GM12878 (cell line): ENCODE measurements at regions not wholly inside any gene's neighbourhood (a gene's known extent, or its start where the extent isn't known, plus 50 kb on each side); places are given as distances from the start of the nearest gene placed in this dataset.

Source experiments
- ATAC-seq: fragments of 200-7000 bp; cut with Tn5 transposase; 3 replicates; pipeline ENCODE4 v1.9.1; 2020; ENCODE audit warnings: mild to moderate bottlenecking, moderate library complexity
- BruUV-seq: library from RNA; stranded (reverse); fragments of 400-500 nt; replicated peaks from 2 replicates; lab custom pipeline; 2021; lab: Mats Ljungman, UMichigan
- CTCF ChIA-PET: fragments of 300-600 bp; sonication (Branson Sonifier 250); formaldehyde crosslinking; extraction: SDS; loops from one replicate; lab custom pipeline; 2021; ENCODE audit warnings: inconsistent platforms; lab: Yijun Ruan, JAX
- POLR2A ChIA-PET: fragments of 350-600 bp; formaldehyde crosslinking; extraction: SDS; loops from one replicate; lab custom pipeline; 2021; ENCODE audit warnings: inconsistent platforms; lab: Charles Lee
- RAD21 ChIA-PET: fragments of 300-600 bp; sonication (Branson Sonifier 250); formaldehyde crosslinking; loops from one replicate; lab custom pipeline; 2023; ENCODE audit warnings: antibody characterized with exemption; ENCODE audit not compliant: unreplicated experiment; lab: Charles Lee
- SMC1A ChIA-PET: fragments of 300-600 bp; sonication (Branson Sonifier 250); formaldehyde crosslinking; loops from one replicate; lab custom pipeline; 2023; ENCODE audit not compliant: unreplicated experiment, uncharacterized antibody; lab: Charles Lee
- DNase-seq: peaks from one replicate; pipeline ENCODE4 v3.0.0-alpha.2; 2011; ENCODE audit warnings: low read depth, low spot score
- FAIRE-seq: peaks from 3 replicates; lab custom pipeline; 2011; peaks lifted over from hg19 to GRCh38; lab: Jason Lieb, UNC
- H2AFZ ChIP-seq: 2 replicates; pipeline ENCODE4 v1.6.0; 2011; ENCODE audit warnings: low read depth, low read length, control low read depth; ENCODE audit not compliant: control insufficient read depth
- H3K27ac ChIP-seq: 2 replicates; pipeline ENCODE4 v1.5.1; 2011; ENCODE audit warnings: control low read depth; ENCODE audit not compliant: control insufficient read depth, insufficient read depth
- H3K27me3 ChIP-seq, 2 experiments: replicated peaks in 1 of 2; 2 replicates each; pipeline versions ENCODE4 v1.6.0 to v1.6.1; 2011; ENCODE audit warnings: low read length in 1 of 2; ENCODE audit not compliant: control insufficient read depth in 2 of 2, insufficient read depth in 2 of 2
- H3K36me3 ChIP-seq, 2 experiments: 2 replicates each; pipeline ENCODE4 v1.5.1; 2011; ENCODE audit warnings: low read length in 1 of 2; ENCODE audit not compliant: control insufficient read depth in 2 of 2, insufficient read depth in 2 of 2
- H3K4me1 ChIP-seq: 2 replicates; pipeline ENCODE4 v1.6.1; 2011; ENCODE audit warnings: mild to moderate bottlenecking, low read length, moderate library complexity, mixed read lengths; ENCODE audit not compliant: control insufficient read depth, insufficient read depth
- H3K4me2 ChIP-seq: 2 replicates; pipeline ENCODE4 v1.6.0; 2011; ENCODE audit warnings: control low read depth; ENCODE audit not compliant: control insufficient read depth, insufficient read depth
- H3K4me3 ChIP-seq: fragments of 200-600 bp; sonication (generic); 2 replicates; pipeline ENCODE4 v1.5.1; 2016
- H3K79me2 ChIP-seq: 2 replicates; pipeline ENCODE4 v1.6.0; 2011; ENCODE audit warnings: low read length; ENCODE audit not compliant: control insufficient read depth, insufficient read depth
- H3K9ac ChIP-seq: 2 replicates; pipeline ENCODE4 v1.8.0; 2011; ENCODE audit warnings: low read length, control low read depth, mixed read lengths; ENCODE audit not compliant: control insufficient read depth, insufficient read depth
- H3K9me3 ChIP-seq: replicated peaks from 3 replicates; pipeline ENCODE4 v1.5.1; 2011; ENCODE audit warnings: mild to moderate bottlenecking, low read length; ENCODE audit not compliant: control insufficient read depth, insufficient read depth
- H4K20me1 ChIP-seq: 2 replicates; pipeline ENCODE4 v1.6.0; 2011; ENCODE audit not compliant: control insufficient read depth, insufficient read depth
- SMAD5 ChIP-seq: IDR thresholded peaks from 2 replicates; pipeline ENCODE4 v1.6.1; 2016; ENCODE audit warnings: antibody characterized with exemption, low read depth
- in situ Hi-C: fragments of 300-500 bp; cut with MboI; formaldehyde crosslinking; loops from 9 replicates; pipeline ENCODE4 v1.14.3; 2018; ENCODE audit warnings: mixed read lengths
- intact Hi-C: fragments of 100-400 bp; cut with micrococcal nuclease; formaldehyde crosslinking; loops from one replicate; pipeline ENCODE4 v1.14.2; 2022; ENCODE audit not compliant: unreplicated experiment

- Histone ChIP-seq H3K79me2 (no peaks in the 10 kb centered on the region), H3K4me3 (no peak overlapping the region), H3K4me2 (no peak overlapping the region), H3K4me1 (no peaks in the 10 kb centered on the region), H3K9ac (no peak overlapping the region), H3K9me3 (no peaks in the 10 kb centered on the region; the same call in 2 of the 3 replicates), H3K27me3 (no peaks in the 10 kb centered on the region), H3K36me3 (no peaks in the 10 kb centered on the region), H4K20me1 (no peaks in the 10 kb centered on the region), H3K27ac (no peak overlapping the region), H2AFZ (no peak overlapping the region)
- in situ Hi-C loops (no loop called here), intact Hi-C loops (no loop called here)
- ChIA-PET POLR2A (no interaction called here), CTCF (no interaction called here), SMC1A (interaction anchor here (1.4 kb wide), 1 partner anchor 35 kb away, joined by 3 read pairs; no protein-coding TSS in a partner anchor), RAD21 (no interaction called here)
- ATAC-seq (no peak), FAIRE-seq (no peak), DNase-seq (no peak)
- no TSS peak for BruUV-seq
- TF ChIP-seq SMAD5, result no peak
Measured at GRCh38 chr11:86722748-86723147, 50.3 kb upstream of the ME3 start.
